CD4-positive, alpha-beta T cell (primary cell): ENCODE measurements at regions not wholly inside any gene's neighbourhood (a gene's known extent, or its start where the extent isn't known, plus 50 kb on each side); places are given as distances from the start of the nearest gene placed in this dataset.

Source experiments
- ATAC-seq: fragments of 200-7000 bp; cut with Tn5 transposase; one replicate; pipeline ENCODE4 v1.10.0; 2022; ENCODE audit warnings: mild to moderate bottlenecking; ENCODE audit not compliant: poor library complexity
- CTCF ChIA-PET: fragments of 350-600 bp; sonication (Branson Sonifier 250); formaldehyde crosslinking; loops from one replicate; lab custom pipeline; 2021; ENCODE audit warnings: antibody characterized with exemption, inconsistent platforms; lab: Charles Lee
- POLR2A ChIA-PET: fragments of 350-600 bp; sonication (Branson Sonifier 250); formaldehyde crosslinking; loops from one replicate; lab custom pipeline; 2021; ENCODE audit warnings: antibody characterized with exemption, inconsistent platforms; lab: Charles Lee
- DNase-seq, 14 experiments: peaks; one replicate each; pipeline ENCODE4 v3.0.0-alpha.2; 2013 to 2020; ENCODE audit warnings: mixed read lengths in 2 of 14
- H3K27ac ChIP-seq, 2 donors: one replicate each; pipeline versions ENCODE4 v1.5.1 to v1.7.0; 2013; ENCODE audit warnings: low read length in 2 of 2, low read depth in 1 of 2, mild to moderate bottlenecking in 1 of 2
- H3K27me3 ChIP-seq, 2 experiments: 1 replicate in 1 of 2; 2 replicates in 1 of 2; pipeline versions ENCODE4 v1.6.1 to v1.7.0; 2013; ENCODE audit warnings: low read length in 2 of 2, control low read depth in 1 of 2, mild to moderate bottlenecking in 1 of 2, moderate library complexity in 1 of 2; ENCODE audit not compliant: insufficient read depth in 2 of 2, control insufficient read depth in 1 of 2
- H3K36me3 ChIP-seq: one replicate; pipeline ENCODE4 v1.6.1; 2013; ENCODE audit warnings: low read length, control low read depth; ENCODE audit not compliant: insufficient read depth
- H3K4me1 ChIP-seq: one replicate; pipeline ENCODE4 v1.6.1; 2013; ENCODE audit warnings: low read length, control low read depth; ENCODE audit not compliant: insufficient read depth
- H3K4me3 ChIP-seq: one replicate; pipeline ENCODE4 v1.5.1; 2013; ENCODE audit warnings: mild to moderate bottlenecking, low read length, moderate library complexity
- H3K9me3 ChIP-seq, 2 experiments: 1 replicate in 1 of 2; 2 replicates in 1 of 2; pipeline versions ENCODE4 v1.6.1 to v1.7.0; 2013; ENCODE audit warnings: low read length in 2 of 2, mild to moderate bottlenecking in 2 of 2, control low read depth in 1 of 2, moderate library complexity in 1 of 2; ENCODE audit not compliant: control insufficient read depth in 1 of 2, insufficient read depth in 1 of 2
- H3K27ac Mint-ChIP-seq: one replicate; pipeline ENCODE4 v1.8.0; 2020; ENCODE audit warnings: mixed read lengths
- H3K27me3 Mint-ChIP-seq: one replicate; pipeline ENCODE4 v1.8.0; 2021; ENCODE audit warnings: mixed read lengths
- H3K36me3 Mint-ChIP-seq: one replicate; pipeline ENCODE4 v1.8.0; 2021; ENCODE audit warnings: low read depth, mixed read lengths
- H3K4me1 Mint-ChIP-seq: one replicate; pipeline ENCODE4 v1.8.0; 2021; ENCODE audit warnings: low read depth, mixed read lengths
- H3K4me3 Mint-ChIP-seq: one replicate; pipeline ENCODE4 v1.8.0; 2020; ENCODE audit warnings: mild to moderate bottlenecking, mixed read lengths
- H3K9me3 Mint-ChIP-seq: one replicate; pipeline ENCODE4 v1.8.0; 2020; ENCODE audit warnings: mixed read lengths
- CTCF ChIP-seq: fragments of 200-600 bp; IDR thresholded peaks from one replicate; pipeline ENCODE4 v1.8.0; 2022; ENCODE audit warnings: antibody characterized with exemption, mild to moderate bottlenecking
- intact Hi-C, 2 experiments: fragments of 100-400 bp; cut with DNase I in 1 of 2; cut with micrococcal nuclease in 1 of 2; formaldehyde crosslinking; loops; one replicate each; pipeline versions ENCODE4 v1.15.1 to v1.9.0; 2023 to 2025; cut with DNase I, micrococcal nuclease

- H3K4me1 ChIP-seq = no peaks in the 10 kb centered on the region
- H3K36me3 ChIP-seq = no peaks in the 10 kb centered on the region
- no peaks in the 10 kb centered on the region for H3K27me3 Mint-ChIP-seq
- intact Hi-C loops = no loop called here
- H3K9me3 ChIP-seq = peaks cover 0 to 4% of the 10 kb centered on the region in 2 experiments
- DNase-seq = no peak
- no peaks in the 10 kb centered on the region for H3K36me3 Mint-ChIP-seq
- TF ChIP-seq CTCF = no peak
- H3K4me1 Mint-ChIP-seq = no peaks in the 10 kb centered on the region
- H3K4me3 ChIP-seq = no peak overlapping the region
- no peak overlapping the region for H3K4me3 Mint-ChIP-seq
- H3K27ac Mint-ChIP-seq = no peak overlapping the region
- H3K9me3 Mint-ChIP-seq = peaks cover 11% of the 10 kb centered on the region
- ATAC-seq = no peak
- CTCF ChIA-PET = no interaction called here
- H3K27ac ChIP-seq = no peak overlapping the region
- POLR2A ChIA-PET = no interaction called here
- H3K27me3 ChIP-seq = no peaks in the 10 kb centered on the region
Measured at GRCh38 chr18:60319129-60319528, 53.4 kb downstream of the MC4R start.

GRCh38 chr18:60311676-60312360 is 60.8 kb downstream of the MC4R start:
- Histone ChIP-seq H3K9me3 (no peaks in the 10 kb centered on the region), H3K4me1 (no peaks in the 10 kb centered on the region), H3K27me3 (no peaks in the 10 kb centered on the region), H3K27ac (no peak overlapping the region), H3K4me3 (no peak overlapping the region), H3K36me3 (no peaks in the 10 kb centered on the region)
- ChIA-PET POLR2A (no interaction called here), CTCF (interaction anchor here (1.6 kb wide), 1 partner anchor 10 kb away, joined by 3 read pairs; no protein-coding TSS in a partner anchor)
- DNase-seq = no peak
- Mint-ChIP-seq H3K4me1 (no peaks in the 10 kb centered on the region), H3K9me3 (no peaks in the 10 kb centered on the region), H3K27me3 (no peaks in the 10 kb centered on the region), H3K4me3 (no peak overlapping the region), H3K36me3 (no peaks in the 10 kb centered on the region), H3K27ac (no peak overlapping the region)
- intact Hi-C loops = no loop called here
- TF ChIP-seq CTCF = no peak
- no peak for ATAC-seq

DNA sequence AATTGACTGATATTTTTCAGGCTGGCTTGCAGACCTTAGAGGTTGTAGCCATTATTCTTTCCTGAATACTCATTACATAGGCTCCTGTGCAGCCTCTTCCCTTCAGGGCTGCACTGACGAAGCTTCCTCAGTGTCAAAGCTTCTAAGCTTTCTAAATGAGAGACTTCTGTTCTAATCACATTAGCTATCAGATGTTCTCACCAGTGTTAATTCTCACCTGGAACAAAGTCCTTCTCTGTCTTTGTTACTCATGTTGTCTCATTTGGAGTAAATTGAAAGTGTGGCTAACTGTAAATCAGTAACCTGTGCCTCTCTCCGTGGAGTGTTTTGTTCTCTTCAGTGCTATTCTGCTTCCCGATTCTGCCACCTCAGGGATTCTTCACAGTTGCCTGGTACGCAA is 76.9 kb downstream of the MC4R start:
- H3K4me1 Mint-ChIP-seq = no peaks in the 10 kb centered on the region
- no peak overlapping the region for H3K27ac Mint-ChIP-seq
- H3K27me3 Mint-ChIP-seq = no peaks in the 10 kb centered on the region
- ChIA-PET CTCF (no interaction called here), POLR2A (no interaction called here)
- no peak overlapping the region for H3K4me3 ChIP-seq
- no peak for DNase-seq
- no peaks in the 10 kb centered on the region for H3K36me3 ChIP-seq
- no peak for TF ChIP-seq CTCF
- ATAC-seq = no peak
- H3K27me3 ChIP-seq = no peaks in the 10 kb centered on the region
- no peaks in the 10 kb centered on the region for H3K36me3 Mint-ChIP-seq
- H3K9me3 ChIP-seq = no peaks in the 10 kb centered on the region
- no peaks in the 10 kb centered on the region for H3K4me1 ChIP-seq
- intact Hi-C loops = no loop called here
- peaks cover 2% of the 10 kb centered on the region for H3K9me3 Mint-ChIP-seq
- H3K27ac ChIP-seq = no peak overlapping the region
- H3K4me3 Mint-ChIP-seq = no peak overlapping the region
